GM21619 (cell line): ENCODE measurements at regions not wholly inside any gene's neighbourhood (a gene's known extent, or its start where the extent isn't known, plus 50 kb on each side); places are given as distances from the start of the nearest gene placed in this dataset.

ENCODE experiments used
- ATAC-seq: cut with Tn5 transposase; IDR thresholded peaks from one replicate; pipeline ENCODE4 v1.9.1; 2021; ENCODE audit not compliant: unreplicated experiment

DNA sequence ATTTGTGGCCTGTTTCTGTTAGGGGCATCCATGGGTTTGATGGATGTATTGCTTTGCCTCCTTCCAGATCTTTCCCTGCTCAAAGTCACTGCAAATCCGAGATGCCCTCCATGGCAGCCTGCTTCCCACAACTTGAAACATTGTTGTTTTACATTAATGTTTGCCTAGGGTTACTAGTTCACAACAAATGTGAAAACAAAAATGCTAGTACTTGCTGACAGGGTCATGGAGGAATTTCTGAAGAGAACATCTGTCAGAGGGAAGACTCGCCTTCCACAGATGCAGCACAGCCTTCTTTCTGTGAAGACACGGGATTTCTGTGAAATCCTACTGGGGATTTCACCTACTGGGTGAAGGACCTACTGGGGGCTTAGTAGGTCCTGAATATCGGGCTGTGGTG is 260.0 kb upstream of the FN1 start:
- ATAC-seq: no peak

GRCh38 chr2:215693999-215694580 is 258.2 kb upstream of the FN1 start:
- no peak for ATAC-seq

DNA sequence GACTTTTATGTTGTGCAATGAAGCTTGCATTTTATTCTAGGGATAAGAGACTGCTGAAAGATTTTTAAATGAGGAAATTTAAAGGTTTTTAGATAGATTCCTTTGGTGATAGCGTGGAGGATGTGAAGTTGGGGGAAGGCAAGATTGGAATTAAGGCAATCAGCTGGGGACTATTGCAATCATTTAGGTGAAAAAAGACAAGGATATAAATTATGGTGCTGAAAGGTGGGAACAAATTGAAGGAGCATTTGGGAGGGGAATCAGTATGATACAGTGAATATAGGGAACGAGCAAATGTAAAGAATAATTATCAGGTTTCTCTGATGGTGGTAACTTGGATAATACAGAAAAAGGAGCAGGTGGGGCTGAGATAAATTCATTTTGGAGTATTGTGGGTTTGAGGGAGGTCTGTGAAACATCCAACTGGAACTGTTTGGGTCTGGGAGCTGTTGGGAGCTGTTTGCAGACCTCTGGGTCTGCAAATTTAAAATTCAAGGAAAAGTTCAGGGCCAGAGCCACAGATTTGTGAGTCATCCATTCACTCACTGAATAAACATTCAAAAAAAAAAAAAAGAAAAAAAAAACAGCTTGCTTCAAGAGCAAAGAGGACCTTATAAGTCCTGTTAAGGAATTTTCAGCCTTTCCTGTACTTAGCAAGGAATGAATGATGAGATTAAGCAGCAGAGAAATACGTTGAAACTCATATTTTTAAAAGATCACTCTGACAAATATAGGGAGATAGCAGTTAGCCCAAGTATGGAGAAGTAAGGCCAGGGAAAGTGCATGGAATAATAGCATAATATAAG is 257.5 kb upstream of the FN1 start:
- ATAC-seq: no peak

GRCh38 chr2:215692387-215693079 is 256.7 kb upstream of the FN1 start:
- ATAC-seq: no peak

DNA sequence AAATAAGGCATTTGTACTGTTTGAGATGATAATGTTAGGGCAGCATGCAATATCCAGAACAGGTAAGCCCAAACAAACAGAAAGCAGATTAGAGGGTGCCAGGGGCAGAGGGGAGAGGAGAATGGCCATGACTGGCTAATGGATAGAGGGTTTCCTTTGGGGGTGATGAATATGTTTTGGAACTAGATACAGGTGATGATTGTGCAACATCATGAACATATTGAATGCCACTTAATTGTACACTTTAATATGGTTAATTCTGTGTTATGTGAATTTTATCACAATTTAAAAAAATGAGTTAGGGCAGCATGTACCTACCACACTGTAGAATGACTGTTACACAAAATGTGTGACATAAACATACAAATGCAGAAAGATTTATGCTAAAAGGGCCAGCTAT is 255.5 kb upstream of the FN1 start:
- ATAC-seq: no peak

DNA sequence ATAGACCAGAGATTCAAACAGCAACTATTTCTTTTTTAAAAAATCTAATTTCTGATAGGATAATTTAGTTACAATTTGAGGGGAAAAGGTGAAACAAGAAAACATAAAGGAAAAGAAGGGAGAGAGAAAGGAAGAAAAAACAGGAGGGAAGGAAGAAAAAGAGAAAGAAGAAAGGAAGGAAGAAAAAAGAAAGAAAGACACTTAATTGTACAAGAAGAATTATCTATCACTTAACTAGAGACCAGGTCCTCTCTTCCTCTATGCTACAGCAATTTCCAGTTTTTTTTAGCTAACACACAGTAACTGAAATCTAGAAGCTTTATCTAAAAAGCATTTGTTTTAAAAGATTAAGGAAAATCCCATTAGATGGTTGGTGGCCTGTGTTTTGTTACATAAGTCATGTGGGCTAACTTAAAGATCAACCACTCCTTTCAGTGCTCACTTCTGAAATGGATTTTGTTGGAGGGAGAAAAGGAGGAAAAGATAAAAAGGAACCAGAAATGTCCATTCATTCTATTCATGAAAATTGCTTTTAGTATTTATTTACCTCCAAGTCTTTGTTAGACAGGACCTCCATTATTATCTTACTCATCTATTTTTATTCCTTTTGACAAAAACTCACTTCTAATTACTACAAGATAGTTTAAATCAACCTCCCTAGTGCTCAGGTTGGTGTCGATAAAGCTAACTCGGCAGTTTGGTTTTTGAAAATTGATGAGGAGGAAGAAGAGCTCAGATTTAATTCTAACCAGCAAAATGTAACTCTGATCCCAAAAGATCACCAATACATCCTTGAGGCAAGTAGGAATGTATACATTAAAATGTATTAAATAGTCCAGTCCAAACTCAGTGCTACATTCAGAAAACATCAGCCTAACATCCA is 251.5 kb upstream of the FN1 start:
- no peak for ATAC-seq

GRCh38 chr2:215685238-215685990 is 249.5 kb upstream of the FN1 start:
- no peak for ATAC-seq

DNA sequence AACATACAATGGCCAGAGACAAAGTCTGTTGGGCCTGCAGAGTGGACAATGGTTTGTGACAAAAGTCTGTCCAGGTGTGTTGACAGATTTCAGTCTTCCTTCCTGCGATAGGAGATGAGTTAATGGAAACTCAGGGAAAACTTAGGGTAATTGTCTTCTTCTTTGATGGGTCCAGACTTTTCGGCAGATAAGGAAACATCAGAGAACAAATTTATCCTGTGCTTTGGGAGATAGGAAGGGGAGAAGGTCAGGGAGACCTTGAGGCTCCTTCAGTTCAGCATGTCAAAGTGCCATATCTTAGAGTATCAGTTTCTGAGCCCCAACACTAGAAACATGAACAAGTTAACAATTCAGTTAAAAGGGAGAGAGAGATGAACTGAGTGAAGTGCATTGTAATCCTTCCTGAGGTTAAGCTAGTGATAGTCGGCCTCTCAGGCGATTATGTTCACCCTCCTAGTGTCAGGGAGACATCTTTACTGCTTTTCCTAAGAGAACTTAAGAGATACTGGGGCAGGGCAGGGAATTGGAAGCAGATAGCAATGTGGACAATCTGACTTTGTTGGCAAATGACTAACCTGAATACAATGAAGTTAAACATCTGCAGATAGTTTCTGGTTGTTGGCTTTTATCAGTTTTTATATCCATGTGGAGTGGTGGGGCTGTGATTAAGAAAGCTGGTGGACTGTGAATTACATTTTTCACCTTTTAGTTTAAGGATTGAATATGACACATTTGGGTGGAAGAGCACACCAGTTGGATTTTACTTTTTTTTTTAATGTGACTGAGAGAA is 248.8 kb upstream of the FN1 start:
- no peak for ATAC-seq

DNA sequence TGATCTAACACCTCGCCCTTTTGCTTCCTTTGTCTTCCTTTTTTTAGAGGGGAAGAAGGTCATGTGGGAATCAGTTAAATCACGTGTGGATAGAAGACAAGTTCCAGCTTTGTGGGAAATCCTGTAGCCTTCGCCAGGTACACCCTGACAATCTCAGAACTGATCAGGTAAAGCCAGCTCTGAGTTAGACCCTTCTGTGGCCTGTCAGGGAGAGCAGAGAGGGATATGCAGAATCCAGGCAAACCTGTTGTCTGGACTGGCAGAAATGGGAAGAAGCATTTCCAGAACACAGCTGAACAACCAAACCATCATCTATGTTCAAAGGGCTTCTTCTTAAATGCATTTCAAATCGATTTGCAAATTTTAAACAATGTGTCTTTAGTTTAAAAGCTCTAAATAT is 247.4 kb upstream of the FN1 start:
- no peak for ATAC-seq

DNA sequence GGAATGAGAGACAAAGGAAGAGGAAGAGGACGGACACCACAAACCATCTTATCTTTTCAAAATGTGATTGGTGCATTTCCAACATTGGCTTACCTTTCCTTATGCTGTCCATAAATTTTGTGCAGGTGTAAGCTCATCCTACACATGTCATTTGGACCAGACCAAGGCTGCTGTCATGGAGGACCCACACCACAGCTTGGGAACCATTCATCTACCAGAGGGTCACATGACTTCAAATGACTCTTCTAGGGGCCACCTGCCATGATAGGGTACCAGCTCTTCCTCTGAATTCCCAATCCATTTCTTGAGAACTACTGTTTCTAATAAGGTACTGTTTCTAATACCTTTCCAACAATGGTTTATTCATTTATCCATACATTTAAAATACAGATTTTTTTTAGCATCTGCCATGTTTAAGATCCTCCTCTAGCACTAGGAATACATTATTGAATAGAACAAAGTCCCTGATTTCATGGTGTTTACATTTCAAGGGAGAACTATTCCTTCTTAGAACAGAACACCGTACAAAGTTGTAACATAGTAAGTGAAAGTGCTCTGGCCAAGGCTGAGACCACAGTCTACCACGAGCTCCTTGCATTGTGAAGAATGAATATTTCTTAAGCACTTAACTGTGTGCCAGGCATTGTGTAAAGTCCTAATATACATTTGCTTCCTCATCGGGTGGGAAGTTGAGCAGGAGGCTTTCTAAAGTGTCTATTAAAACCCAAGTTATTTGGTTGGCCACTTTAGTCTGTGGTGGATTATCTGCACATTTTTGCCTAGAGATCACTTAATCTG is 246.1 kb upstream of the FN1 start:
- no peak for ATAC-seq

DNA sequence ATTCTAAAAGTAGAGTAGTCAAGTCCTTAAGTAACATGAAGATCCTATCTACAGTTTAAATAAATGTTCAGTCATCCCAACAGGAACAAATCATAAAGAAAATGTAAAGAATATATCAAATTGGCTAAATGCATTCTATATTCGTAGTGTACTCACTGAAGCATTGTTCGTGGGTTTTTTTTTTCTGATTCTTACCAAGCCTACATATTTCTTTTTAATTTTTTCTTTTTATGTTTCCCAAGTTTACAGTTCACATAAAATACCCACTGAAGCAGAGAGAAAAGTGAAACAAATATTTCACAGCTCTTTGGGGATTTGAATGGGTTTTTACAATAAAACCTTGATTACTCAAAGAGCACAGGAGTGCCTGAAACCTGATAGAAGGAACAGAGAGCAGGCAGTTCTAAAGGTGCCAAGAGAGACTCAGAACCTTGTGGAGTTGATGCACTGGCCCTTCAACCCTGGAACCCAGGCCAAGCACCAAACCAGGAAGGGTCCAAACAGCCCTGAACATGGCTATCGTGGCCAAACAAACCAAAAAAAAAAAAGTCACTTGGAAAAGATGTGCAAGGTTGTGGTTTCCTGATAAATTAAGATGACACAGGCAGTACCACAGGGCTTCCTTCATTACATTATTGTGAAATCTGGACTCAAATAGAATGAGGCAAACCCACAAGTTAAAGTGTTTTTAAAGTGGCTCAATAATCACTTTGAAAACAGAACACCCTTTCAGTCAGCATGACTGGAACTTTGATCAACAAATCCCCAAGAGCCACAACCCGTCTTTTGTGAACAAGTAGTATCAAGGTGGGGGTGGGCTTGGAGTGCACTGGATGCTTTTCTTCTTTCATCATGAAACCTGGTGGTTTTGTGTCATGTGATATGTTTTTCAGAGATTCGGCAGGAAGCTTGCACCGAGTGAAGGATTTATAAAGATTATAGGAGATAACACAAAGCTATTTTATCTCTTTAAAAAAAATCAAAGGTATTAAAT is 245.0 kb upstream of the FN1 start:
- peak; percentile 61 for ATAC-seq

- ATAC-seq: no peak
Measured at GRCh38 chr2:215678094-215678493, 242.2 kb upstream of the FN1 start.

- ATAC-seq: no peak
Measured at GRCh38 chr2:215677481-215677880, 241.6 kb upstream of the FN1 start.

- ATAC-seq: no peak
Measured at GRCh38 chr2:215672406-215672805, 236.5 kb upstream of the FN1 start.

GRCh38 chr2:215671691-215672090 is 235.8 kb upstream of the FN1 start:
- no peak for ATAC-seq

DNA sequence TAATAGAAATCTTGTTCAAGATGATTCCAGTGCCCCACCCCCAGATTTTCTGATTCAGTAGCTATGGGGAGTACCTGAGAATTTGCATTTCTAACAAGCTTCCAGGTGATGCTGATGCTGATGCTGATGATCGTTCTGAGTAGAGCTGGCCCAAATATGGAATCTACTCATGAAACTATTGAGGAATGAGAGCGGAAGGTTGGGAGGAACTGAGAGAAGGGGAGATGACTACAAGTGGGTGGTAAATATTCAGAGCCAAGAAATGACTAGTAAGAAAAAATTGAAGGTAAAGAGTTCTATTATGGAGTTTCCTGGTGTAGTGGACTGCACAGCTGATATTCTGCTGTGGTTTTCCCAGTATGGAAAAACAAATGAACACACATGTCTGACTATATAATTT is 235.4 kb upstream of the FN1 start:
- ATAC-seq: no peak

DNA sequence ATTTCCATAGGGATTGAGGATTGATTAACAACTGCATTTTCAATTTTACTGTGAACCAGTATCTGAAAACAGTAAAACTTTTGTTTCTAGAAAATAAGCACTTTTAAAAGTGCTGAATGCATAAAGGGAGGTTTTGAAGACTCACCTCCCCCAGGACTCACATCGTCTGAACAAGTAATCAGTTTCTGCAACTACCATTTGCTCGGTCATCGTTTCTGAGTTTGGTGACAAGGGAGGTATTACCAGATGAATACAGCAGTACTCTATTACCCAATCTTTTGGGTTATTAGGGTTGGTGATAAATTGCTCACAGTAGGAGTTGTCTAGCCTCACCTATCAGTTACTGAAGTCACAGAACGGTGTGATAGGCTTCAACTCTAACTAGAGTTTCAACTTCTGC is 234.5 kb upstream of the FN1 start:
- no peak for ATAC-seq

- ATAC-seq: no peak
Measured at GRCh38 chr2:215668378-215668775, 232.5 kb upstream of the FN1 start.
